Frontal cortex (tissue), 3 donors: ENCODE measurements at regions not wholly inside any gene's neighbourhood (a gene's known extent, or its start where the extent isn't known, plus 50 kb on each side); places are given as distances from the start of the nearest gene placed in this dataset.

Experiments used
- DNase-seq, 2 donors: peaks; one replicate each; pipeline ENCODE4 v3.0.0; 2012; ENCODE audit warnings: low spot score in 2 of 2
- FAIRE-seq: peaks from 2 replicates; lab custom pipeline; 2012; peaks lifted over from hg19 to GRCh38; lab: Jason Lieb, UNC
- donor health status: control.
- donor health status: control.
- donor health status: control.

- no peak for DNase-seq
- FAIRE-seq: no peak
Observed at GRCh38 chr9:134487066-134487710, 154.4 kb upstream of the COL5A1 start.

GRCh38 chr9:134488331-134489280 is 153.0 kb upstream of the COL5A1 start:
- peak in 1 of 2 donors; percentile 49 for DNase-seq
- FAIRE-seq: no peak

- DNase-seq (no peak), FAIRE-seq (no peak)
Observed at GRCh38 chr9:134489621-134490408, 151.8 kb upstream of the COL5A1 start.

- no peak for FAIRE-seq
- no peak for DNase-seq
Observed at GRCh38 chr9:134490446-134490845, 151.2 kb upstream of the COL5A1 start.

GRCh38 chr9:134491196-134491835 is 150.3 kb upstream of the COL5A1 start:
- DNase-seq: no peak
- no peak for FAIRE-seq

GRCh38 chr9:134491856-134492255 is 149.7 kb upstream of the COL5A1 start:
- FAIRE-seq (no peak), DNase-seq (no peak)

GRCh38 chr9:134492281-134492691 is 149.3 kb upstream of the COL5A1 start:
- FAIRE-seq: no peak

GRCh38 chr9:134492721-134493460 is 148.7 kb upstream of the COL5A1 start:
- no peak for FAIRE-seq
- DNase-seq: no peak

More at GRCh38 chr9:134492281-134492691, 149.3 kb upstream of the COL5A1 start:
- no peak for DNase-seq

GRCh38 chr9:134493461-134494272 is 147.9 kb upstream of the COL5A1 start:
- DNase-seq (no peak), FAIRE-seq (no peak)

GRCh38 chr9:134494273-134494815 is 147.3 kb upstream of the COL5A1 start:
- FAIRE-seq (no peak), DNase-seq (no peak)

- FAIRE-seq (no peak), DNase-seq (no peak)
Observed at GRCh38 chr9:134494905-134495304, 146.7 kb upstream of the COL5A1 start.

- DNase-seq (no peak), FAIRE-seq (no peak)
Observed at GRCh38 chr9:134495881-134496412, 145.7 kb upstream of the COL5A1 start.

GRCh38 chr9:134496413-134497282 is 145.0 kb upstream of the COL5A1 start:
- no peak for FAIRE-seq
- DNase-seq: no peak

- FAIRE-seq: no peak
- no peak for DNase-seq
Observed at GRCh38 chr9:134497283-134497860, 144.2 kb upstream of the COL5A1 start.

- DNase-seq: no peak
Observed at GRCh38 chr9:134498814-134499166, 142.8 kb upstream of the COL5A1 start.

GRCh38 chr9:134500931-134501760 is 140.5 kb upstream of the COL5A1 start:
- DNase-seq (no peak), FAIRE-seq (no peak)

More at GRCh38 chr9:134498814-134499166, 142.8 kb upstream of the COL5A1 start:
- no peak for FAIRE-seq
